GM18951 (cell line): ENCODE measurements at regions not wholly inside any gene's neighbourhood (a gene's known extent, or its start where the extent isn't known, plus 50 kb on each side); places are given as distances from the start of the nearest gene placed in this dataset.

Experiments used
- POLR2A ChIP-seq: IDR thresholded peaks from 4 replicates; pipeline ENCODE4 v1.6.1; 2011; ENCODE audit warnings: mild to moderate bottlenecking; ENCODE audit not compliant: insufficient read length, insufficient read depth; ENCODE audit errors: extremely low read depth
- in situ Hi-C: fragments of 300-500 bp; cut with MboI; formaldehyde crosslinking; loops from one replicate; pipeline ENCODE4 v1.12.0; 2022; ENCODE audit warnings: low sequenced_read_pairs, mixed read lengths, inconsistent platforms; ENCODE audit not compliant: unreplicated experiment

DNA sequence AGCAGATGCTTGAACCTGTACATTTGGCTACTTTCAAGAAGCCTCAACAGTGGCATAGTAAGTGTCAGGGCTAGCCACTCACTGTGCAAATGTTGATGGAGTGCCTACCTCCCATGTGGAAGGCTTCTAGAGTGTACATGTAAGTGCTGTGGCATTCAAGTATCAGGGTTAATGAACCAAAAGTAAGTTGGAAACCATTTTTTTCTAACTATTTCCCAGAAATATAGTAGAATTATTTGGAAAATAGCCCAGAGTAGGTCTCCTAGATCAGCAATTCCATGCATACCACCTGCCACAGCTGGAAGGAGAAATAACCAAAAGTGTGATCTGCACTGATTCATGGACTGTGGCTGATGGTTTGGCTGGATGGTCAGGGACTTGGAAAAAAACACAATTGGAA is 53.3 kb downstream of the FOXD1 start:
- TF ChIP-seq POLR2A = no peak
- in situ Hi-C loops = no loop called here

GRCh38 chr5:73394610-73395009 is 54.0 kb downstream of the FOXD1 start:
- in situ Hi-C loops = no loop called here
- TF ChIP-seq POLR2A = no peak

GRCh38 chr5:73393611-73394489 is 54.7 kb downstream of the FOXD1 start:
- no peak for TF ChIP-seq POLR2A
- in situ Hi-C loops = no loop called here

- no peak for TF ChIP-seq POLR2A
- in situ Hi-C loops = no loop called here
Measured at GRCh38 chr5:73392775-73393174, 55.8 kb downstream of the FOXD1 start.

- in situ Hi-C loops = no loop called here
- TF ChIP-seq POLR2A = no peak
Measured at GRCh38 chr5:73391441-73391881, 57.1 kb downstream of the FOXD1 start.

DNA sequence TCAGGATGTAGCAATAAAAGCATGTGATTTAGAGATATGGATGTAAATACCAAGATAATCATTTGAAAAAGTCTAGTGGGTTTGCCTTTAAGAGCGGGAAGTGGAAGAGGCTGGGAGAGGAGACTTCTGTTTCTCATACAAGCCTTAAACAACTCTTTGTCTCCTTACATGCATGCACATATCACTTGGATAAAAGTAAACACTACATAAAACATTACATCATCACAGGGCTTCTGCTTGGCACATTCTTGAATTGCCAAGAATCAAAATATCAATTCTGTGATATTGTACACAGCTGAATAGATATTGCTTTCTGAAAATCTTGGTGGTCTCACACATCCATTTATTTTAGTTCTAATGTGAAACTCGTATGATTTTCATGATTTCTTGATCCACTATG is 57.6 kb downstream of the FOXD1 start:
- in situ Hi-C loops = no loop called here
- no peak for TF ChIP-seq POLR2A

- no peak for TF ChIP-seq POLR2A
- in situ Hi-C loops = no loop called here
Measured at GRCh38 chr5:73388740-73389139, 59.8 kb downstream of the FOXD1 start.

- no peak for TF ChIP-seq POLR2A
Measured at GRCh38 chr5:73388306-73388684, 60.3 kb downstream of the FOXD1 start.

DNA sequence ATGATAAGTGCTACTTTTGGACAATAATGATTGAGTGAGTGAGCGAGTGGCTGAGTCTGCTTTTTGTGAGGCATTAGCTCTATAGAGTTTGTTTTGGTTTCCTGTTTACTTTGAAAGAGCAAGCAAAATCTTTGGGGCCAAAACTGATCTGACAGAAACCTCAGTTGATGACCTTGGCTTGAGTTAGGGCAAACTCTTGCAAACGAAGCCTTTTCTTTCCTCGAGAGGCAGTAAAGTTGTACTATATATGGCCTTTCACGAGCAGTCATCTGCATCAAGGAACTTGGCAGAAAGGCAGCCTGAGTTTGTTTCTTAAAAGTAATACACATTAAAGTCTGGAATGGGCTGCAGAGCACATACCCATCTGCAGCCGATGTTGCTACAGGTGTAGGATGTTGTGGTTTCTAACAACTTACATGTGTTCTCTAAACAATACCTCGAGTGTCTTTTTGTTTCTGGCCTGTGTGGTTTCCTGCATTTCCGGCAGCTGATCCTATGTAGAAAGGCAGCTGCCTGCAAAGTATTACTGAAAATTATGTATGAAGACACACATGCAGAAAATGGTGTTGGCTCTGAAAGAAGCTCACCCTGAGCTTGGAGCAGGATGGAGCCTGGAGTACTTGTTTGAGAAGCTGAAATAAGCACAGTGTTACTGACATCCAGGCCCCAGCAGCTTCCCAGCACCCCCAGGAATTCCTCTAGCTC is 60.8 kb downstream of the FOXD1 start:
- no peak for TF ChIP-seq POLR2A
- in situ Hi-C loops = no loop called here

More at GRCh38 chr5:73388306-73388684, 60.3 kb downstream of the FOXD1 start:
- in situ Hi-C loops = no loop called here

- no peak for TF ChIP-seq POLR2A
- in situ Hi-C loops = no loop called here
Measured at GRCh38 chr5:73387149-73387591, 61.4 kb downstream of the FOXD1 start.

DNA sequence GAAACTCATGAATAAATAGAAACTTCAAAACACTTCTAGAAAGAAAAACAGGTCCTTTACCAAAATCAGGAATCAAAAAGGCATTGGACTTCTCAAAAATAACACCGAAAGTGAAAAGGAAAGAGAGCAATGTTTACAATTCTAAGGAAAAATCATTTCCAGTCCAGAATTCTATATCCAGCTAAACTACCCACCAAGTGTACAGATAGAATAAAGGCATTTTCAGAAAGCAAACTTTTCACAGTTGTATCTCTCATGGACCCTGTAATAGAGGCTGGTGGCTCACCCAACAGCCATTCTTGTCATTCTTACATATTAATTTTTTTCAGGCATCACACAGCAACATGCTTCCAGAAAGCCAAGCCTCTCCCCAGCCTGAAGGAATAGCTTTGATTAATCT is 63.7 kb downstream of the FOXD1 start:
- in situ Hi-C loops = no loop called here
- no peak for TF ChIP-seq POLR2A

DNA sequence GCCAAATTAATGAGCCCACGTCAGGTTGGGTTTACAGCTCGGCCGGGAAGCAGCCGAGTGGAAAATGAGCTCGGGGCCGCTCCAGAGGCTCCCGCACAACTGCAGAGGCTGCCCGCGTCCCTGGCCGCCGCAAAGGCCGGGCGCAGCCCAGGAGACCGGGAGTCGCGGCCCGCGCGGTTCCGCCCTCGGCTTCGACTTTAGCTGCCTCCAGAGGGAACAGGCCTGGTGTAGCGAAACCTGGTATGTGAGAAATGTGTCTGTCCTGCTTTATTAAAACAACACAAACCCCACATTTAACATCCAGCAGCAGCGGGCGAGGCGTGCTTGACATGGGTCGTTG is 66.2 kb downstream of the FOXD1 start:
- TF ChIP-seq POLR2A = no peak
- in situ Hi-C loops = no loop called here

- no peak for TF ChIP-seq POLR2A
- in situ Hi-C loops = no loop called here
Measured at GRCh38 chr5:73381590-73382400, 66.8 kb downstream of the FOXD1 start.
